H1 (cell line): ENCODE measurements at regions not wholly inside any gene's neighbourhood (a gene's known extent, or its start where the extent isn't known, plus 50 kb on each side); places are given as distances from the start of the nearest gene placed in this dataset.

ENCODE experiments used
- SRF ChIP-seq: IDR thresholded peaks from 2 replicates; pipeline ENCODE4 v1.6.1; 2011; ENCODE audit warnings: mild to moderate bottlenecking, low read depth, low read length, moderate library complexity
- TEAD4 ChIP-seq: IDR thresholded peaks from 2 replicates; pipeline ENCODE4 v1.6.1; 2012; ENCODE audit warnings: low read depth, low read length, inconsistent platforms, mixed read lengths

GRCh38 chr5:67612961-67613360, 416.4 kb upstream of the CD180 start (continued):
- TF ChIP-seq SRF (no peak), TEAD4 (no peak)
